H9 (cell line): ENCODE measurements at regions not wholly inside any gene's neighbourhood (a gene's known extent, or its start where the extent isn't known, plus 50 kb on each side); places are given as distances from the start of the nearest gene placed in this dataset.

ENCODE experiments used
- DNase-seq: peaks from one replicate; pipeline ENCODE4 v3.0.0-alpha.2; 2017
- H2AFZ ChIP-seq: one replicate; pipeline ENCODE4 v1.6.1; 2013; ENCODE audit warnings: mild to moderate bottlenecking, low read length, control low read depth, moderate library complexity
- H2AK5ac ChIP-seq: 2 replicates; pipeline ENCODE4 v1.6.1; 2013; ENCODE audit warnings: low read length, control low read depth, mixed read lengths; ENCODE audit not compliant: insufficient read length
- H2BK120ac ChIP-seq: one replicate; pipeline ENCODE4 v1.6.1; 2013; ENCODE audit warnings: low read depth, mild to moderate bottlenecking, low read length, control low read depth, inconsistent platforms; ENCODE audit not compliant: poor library complexity, severe bottlenecking
- H2BK12ac ChIP-seq: 2 replicates; pipeline ENCODE4 v1.6.1; 2013; ENCODE audit warnings: low read length, control low read depth, mixed read lengths, low read depth; ENCODE audit not compliant: insufficient read length
- H2BK15ac ChIP-seq: 2 replicates; pipeline ENCODE4 v1.6.1; 2013; ENCODE audit warnings: low read depth, low read length, control low read depth
- H2BK20ac ChIP-seq: one replicate; pipeline ENCODE4 v1.6.1; 2013; ENCODE audit warnings: low read depth, mild to moderate bottlenecking, low read length, control low read depth, inconsistent platforms; ENCODE audit not compliant: poor library complexity, severe bottlenecking
- H2BK5ac ChIP-seq: 2 replicates; pipeline ENCODE4 v1.6.1; 2013; ENCODE audit warnings: low read length, control low read depth, mixed read lengths; ENCODE audit not compliant: insufficient read length
- H3K14ac ChIP-seq: 2 replicates; pipeline ENCODE4 v1.6.1; 2013; ENCODE audit warnings: low read length, control low read depth; ENCODE audit not compliant: insufficient read depth
- H3K18ac ChIP-seq: 2 replicates; pipeline ENCODE4 v1.6.1; 2013; ENCODE audit warnings: low read depth, mild to moderate bottlenecking, mixed read lengths, low read length, control low read depth; ENCODE audit not compliant: insufficient read length
- H3K23ac ChIP-seq: 2 replicates; pipeline ENCODE4 v1.6.1; 2013; ENCODE audit warnings: low read length, control low read depth, mixed read lengths, low read depth; ENCODE audit not compliant: insufficient read length
- H3K23me2 ChIP-seq: 2 replicates; pipeline ENCODE4 v1.6.1; 2013; ENCODE audit warnings: low read depth, mild to moderate bottlenecking, mixed read lengths, low read length, control low read depth; ENCODE audit not compliant: insufficient read length, poor library complexity, severe bottlenecking
- H3K27ac ChIP-seq: 2 replicates; pipeline ENCODE4 v1.5.1; 2013; ENCODE audit warnings: low read length, control low read depth, mixed read lengths, low read depth; ENCODE audit not compliant: insufficient read length
- H3K27me3 ChIP-seq: 2 replicates; pipeline ENCODE4 v1.6.1; 2013; ENCODE audit warnings: low read length, control low read depth, inconsistent platforms; ENCODE audit not compliant: insufficient read depth
- H3K4ac ChIP-seq: 2 replicates; pipeline ENCODE4 v1.6.1; 2013; ENCODE audit warnings: low read depth, mild to moderate bottlenecking, control low read depth, inconsistent platforms, low read length, moderate library complexity
- H3K4me1 ChIP-seq: 2 replicates; pipeline ENCODE4 v1.6.1; 2013; ENCODE audit warnings: low read length, control low read depth, inconsistent platforms; ENCODE audit not compliant: insufficient read depth
- H3K4me2 ChIP-seq: 2 replicates; pipeline ENCODE4 v1.6.1; 2013; ENCODE audit warnings: low read length, control low read depth, mixed read lengths; ENCODE audit not compliant: insufficient read length, insufficient read depth
- H3K56ac ChIP-seq: 2 replicates; pipeline ENCODE4 v1.6.1; 2013; ENCODE audit warnings: low read depth, mild to moderate bottlenecking, mixed read lengths, low read length, control low read depth; ENCODE audit not compliant: insufficient read length
- H3K79me1 ChIP-seq: 2 replicates; pipeline ENCODE4 v1.6.1; 2013; ENCODE audit warnings: low read depth, mild to moderate bottlenecking, moderate library complexity, low read length, control low read depth, inconsistent platforms; ENCODE audit not compliant: insufficient read depth, poor library complexity, severe bottlenecking
- H3K79me2 ChIP-seq: 2 replicates; pipeline ENCODE4 v1.6.1; 2013; ENCODE audit warnings: low read length, control low read depth, inconsistent platforms; ENCODE audit not compliant: insufficient read depth
- H3K9ac ChIP-seq: 2 replicates; pipeline ENCODE4 v1.6.1; 2013; ENCODE audit warnings: low read length, control low read depth, mixed read lengths; ENCODE audit not compliant: insufficient read length; ENCODE audit errors: extremely low read depth
- H3K9me3 ChIP-seq: one replicate; pipeline ENCODE4 v1.6.1; 2013; ENCODE audit warnings: low read depth, low read length, inconsistent platforms; ENCODE audit not compliant: control insufficient read depth
- H3T11ph ChIP-seq: one replicate; pipeline ENCODE4 v1.6.1; 2013; ENCODE audit warnings: mild to moderate bottlenecking, low read length, control low read depth, inconsistent platforms
- H4K20me1 ChIP-seq: one replicate; pipeline ENCODE4 v1.6.1; 2013; ENCODE audit not compliant: control insufficient read depth, insufficient read length, insufficient read depth
- H4K5ac ChIP-seq: 2 replicates; pipeline ENCODE4 v1.6.1; 2013; ENCODE audit warnings: low read depth, mild to moderate bottlenecking, mixed read lengths, low read length, control low read depth; ENCODE audit not compliant: insufficient read length
- H4K8ac ChIP-seq: replicated peaks from 2 replicates; pipeline ENCODE4 v1.6.1; 2013; ENCODE audit warnings: low read length, control low read depth, mixed read lengths, low read depth; ENCODE audit not compliant: insufficient read length
- H4K91ac ChIP-seq: 2 replicates; pipeline ENCODE4 v1.6.1; 2013; ENCODE audit warnings: low read depth, mild to moderate bottlenecking, moderate library complexity, mixed read lengths, low read length, control low read depth; ENCODE audit not compliant: insufficient read length
- H3K27ac Mint-ChIP-seq, 3 experiments: 2 replicates in 2 of 3; 3 replicates in 1 of 3; pipeline ENCODE4 v1.8.0; 2020 to 2021; ENCODE audit warnings: mixed read lengths in 3 of 3, mild to moderate bottlenecking in 1 of 3, moderate library complexity in 1 of 3
- H3K27me3 Mint-ChIP-seq: 2 replicates; pipeline ENCODE4 v1.8.0; 2021; ENCODE audit warnings: low read depth, mild to moderate bottlenecking, moderate library complexity, mixed read lengths
- H3K36me3 Mint-ChIP-seq, 3 experiments: 2 replicates in 2 of 3; 3 replicates in 1 of 3; pipeline ENCODE4 v1.8.0; 2020 to 2021; ENCODE audit warnings: low read depth in 3 of 3, mixed read lengths in 3 of 3; ENCODE audit not compliant: insufficient read depth in 1 of 3
- H3K4me1 Mint-ChIP-seq, 2 experiments: 2 replicates each; pipeline ENCODE4 v1.8.0; 2020; ENCODE audit warnings: mixed read lengths in 2 of 2
- H3K4me3 Mint-ChIP-seq, 2 experiments: 2 replicates in 1 of 2; 3 replicates in 1 of 2; pipeline ENCODE4 v1.8.0; 2020 to 2021; ENCODE audit warnings: mild to moderate bottlenecking in 2 of 2, mixed read lengths in 2 of 2, moderate library complexity in 1 of 2
- H3K9me3 Mint-ChIP-seq, 2 experiments: 2 replicates in 1 of 2; 3 replicates in 1 of 2; pipeline ENCODE4 v1.8.0; 2020; ENCODE audit warnings: mild to moderate bottlenecking in 2 of 2, mixed read lengths in 2 of 2, moderate library complexity in 1 of 2
- WGBS: extraction: QIAGEN DNeasy Blood & Tissue Kit; methylation state at CpG from one replicate; pipeline ENCODE4 v1.1.7; 2013; ENCODE audit warnings: missing lambda C conversion rate, low lambda C conversion rate, mixed read lengths; ENCODE audit not compliant: insufficient read length; ENCODE audit errors: extremely low coverage; 5-methylcytosine and 5-hydroxymethylcytosine counted together
- TF ChIP-seq, protein P1 (sequence below): fragments of 200-600 bp; sonication (generic); conservative IDR thresholded peaks from 3 replicates; pipeline ENCODE4 v1.8.0; 2021; ENCODE audit warnings: antibody characterized with exemption, mild to moderate bottlenecking

DNA sequence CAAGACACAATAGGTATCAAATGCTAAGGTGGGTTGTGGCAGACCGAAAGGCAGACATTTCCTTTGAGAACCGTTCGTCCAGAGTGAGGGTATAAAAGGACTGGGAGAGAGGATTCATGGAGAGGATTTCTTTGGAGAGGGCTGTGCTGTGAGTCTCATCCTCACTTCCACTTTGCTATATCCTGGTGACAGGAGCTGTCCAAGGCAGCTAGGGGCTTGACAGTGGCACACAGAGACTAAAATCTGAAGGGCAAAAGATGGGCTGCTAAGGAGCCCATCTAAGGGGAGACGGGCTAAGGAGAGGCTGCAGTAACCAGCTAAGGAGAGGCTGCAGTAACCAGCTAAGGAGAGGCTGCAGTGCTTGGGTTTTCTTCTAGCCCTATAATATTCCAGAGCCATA is 214.0 kb upstream of the ADRA1B start:
- Histone ChIP-seq H3K9ac (no peak overlapping the region), H4K91ac (no peak overlapping the region), H2AFZ (no peak overlapping the region), H2BK20ac (no peak overlapping the region), H3K79me1 (no peaks in the 10 kb centered on the region), H2BK120ac (no peak overlapping the region), H3K14ac (no peak overlapping the region), H3K23me2 (no peaks in the 10 kb centered on the region), H3K4me1 (no peaks in the 10 kb centered on the region), H3K9me3 (no peaks in the 10 kb centered on the region), H3K4me2 (no peak overlapping the region), H2BK12ac (no peak overlapping the region), H2BK15ac (no peak overlapping the region), H3T11ph (no peak overlapping the region), H3K79me2 (no peaks in the 10 kb centered on the region), H3K27me3 (no peaks in the 10 kb centered on the region), H4K20me1 (no peaks in the 10 kb centered on the region), H2BK5ac (no peak overlapping the region), H3K27ac (no peak overlapping the region), H3K23ac (no peak overlapping the region), H3K4ac (no peak overlapping the region), H3K18ac (no peak overlapping the region), H3K56ac (no peak overlapping the region), H4K5ac (no peak overlapping the region), H2AK5ac (no peak overlapping the region), H4K8ac (no peak overlapping the region)
- peaks cover 0 to 4% (median 2%) of the 10 kb centered on the region in 3 experiments; a peak in 2 of 7 replicates for H3K36me3 Mint-ChIP-seq
- no peak overlapping the region for H3K4me3 Mint-ChIP-seq
- H3K9me3 Mint-ChIP-seq = peaks cover 3 to 4% of the 10 kb centered on the region in 2 experiments; a peak in 3 of 5 replicates
- no CpG with 5 or more reads among the region's 4 CpGs for WGBS
- H3K27me3 Mint-ChIP-seq = no peaks in the 10 kb centered on the region
- no peak for DNase-seq
- TF ChIP-seq, protein P1, sequence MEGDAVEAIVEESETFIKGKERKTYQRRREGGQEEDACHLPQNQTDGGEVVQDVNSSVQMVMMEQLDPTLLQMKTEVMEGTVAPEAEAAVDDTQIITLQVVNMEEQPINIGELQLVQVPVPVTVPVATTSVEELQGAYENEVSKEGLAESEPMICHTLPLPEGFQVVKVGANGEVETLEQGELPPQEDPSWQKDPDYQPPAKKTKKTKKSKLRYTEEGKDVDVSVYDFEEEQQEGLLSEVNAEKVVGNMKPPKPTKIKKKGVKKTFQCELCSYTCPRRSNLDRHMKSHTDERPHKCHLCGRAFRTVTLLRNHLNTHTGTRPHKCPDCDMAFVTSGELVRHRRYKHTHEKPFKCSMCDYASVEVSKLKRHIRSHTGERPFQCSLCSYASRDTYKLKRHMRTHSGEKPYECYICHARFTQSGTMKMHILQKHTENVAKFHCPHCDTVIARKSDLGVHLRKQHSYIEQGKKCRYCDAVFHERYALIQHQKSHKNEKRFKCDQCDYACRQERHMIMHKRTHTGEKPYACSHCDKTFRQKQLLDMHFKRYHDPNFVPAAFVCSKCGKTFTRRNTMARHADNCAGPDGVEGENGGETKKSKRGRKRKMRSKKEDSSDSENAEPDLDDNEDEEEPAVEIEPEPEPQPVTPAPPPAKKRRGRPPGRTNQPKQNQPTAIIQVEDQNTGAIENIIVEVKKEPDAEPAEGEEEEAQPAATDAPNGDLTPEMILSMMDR = no peak
- H3K4me1 Mint-ChIP-seq = peaks cover 11 to 15% of the 10 kb centered on the region in 2 experiments
- no peak overlapping the region; a peak in 1 of 7 replicates for H3K27ac Mint-ChIP-seq
